Midbrain (tissue), 1 donor: ENCODE measurements at regions not wholly inside any gene's neighbourhood (a gene's known extent, or its start where the extent isn't known, plus 50 kb on each side); places are given as distances from the start of the nearest gene placed in this dataset.

Experiments
- DNase-seq: peaks from one replicate; lab custom pipeline; 2025; lab: John Stamatoyannopoulos, UW

- DNase-seq, result no peak
Observed at GRCh38 chr1:232682248-232682647, 52.3 kb upstream of the SIPA1L2 start.

GRCh38 chr1:232684371-232685105 is 54.6 kb upstream of the SIPA1L2 start:
- DNase-seq, result no peak

DNA sequence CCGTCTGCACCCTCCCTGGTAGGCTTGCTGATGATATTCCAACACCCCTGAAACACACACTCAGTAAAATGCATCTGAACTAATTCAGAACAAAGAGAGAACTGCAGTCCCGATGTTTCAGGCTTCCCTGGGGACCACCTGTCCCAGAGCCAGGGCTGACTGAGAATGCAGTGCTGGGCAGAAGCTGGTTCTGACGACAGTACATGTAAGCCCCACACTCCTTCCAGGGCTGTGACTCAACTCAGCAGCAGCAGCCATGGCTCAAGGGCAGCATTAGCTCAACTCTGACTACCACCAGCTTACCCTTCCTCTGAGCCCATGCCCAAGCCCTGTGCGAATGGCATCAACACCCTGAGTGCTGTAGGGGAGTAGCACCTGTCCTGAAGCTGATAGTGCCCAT is 56.4 kb upstream of the SIPA1L2 start:
- DNase-seq, result no peak

- no peak for DNase-seq
Observed at GRCh38 chr1:232687304-232687703, 57.4 kb upstream of the SIPA1L2 start.

GRCh38 chr1:232687728-232688127 is 57.8 kb upstream of the SIPA1L2 start:
- DNase-seq, result no peak

GRCh38 chr1:232688398-232688797 is 58.5 kb upstream of the SIPA1L2 start:
- DNase-seq, result no peak

DNA sequence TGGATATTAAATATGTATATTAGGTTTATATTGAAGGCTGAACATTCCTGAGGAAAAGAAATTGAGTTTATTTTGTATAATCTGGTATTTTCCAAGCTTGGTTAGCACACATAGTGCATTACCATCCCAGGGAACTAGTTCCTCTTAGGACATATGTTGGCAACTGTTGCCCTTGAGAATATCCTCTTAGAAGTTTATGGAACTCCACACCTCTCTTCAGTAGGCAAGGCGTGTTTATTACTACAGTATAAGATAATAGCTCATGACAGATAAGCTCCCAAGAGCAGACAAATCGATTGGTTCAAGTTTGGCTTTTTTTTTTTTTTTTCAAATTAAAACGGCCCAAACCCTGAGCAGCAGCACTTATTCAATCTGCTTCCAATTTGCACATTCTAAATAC is 59.8 kb upstream of the SIPA1L2 start:
- DNase-seq, result no peak

DNA sequence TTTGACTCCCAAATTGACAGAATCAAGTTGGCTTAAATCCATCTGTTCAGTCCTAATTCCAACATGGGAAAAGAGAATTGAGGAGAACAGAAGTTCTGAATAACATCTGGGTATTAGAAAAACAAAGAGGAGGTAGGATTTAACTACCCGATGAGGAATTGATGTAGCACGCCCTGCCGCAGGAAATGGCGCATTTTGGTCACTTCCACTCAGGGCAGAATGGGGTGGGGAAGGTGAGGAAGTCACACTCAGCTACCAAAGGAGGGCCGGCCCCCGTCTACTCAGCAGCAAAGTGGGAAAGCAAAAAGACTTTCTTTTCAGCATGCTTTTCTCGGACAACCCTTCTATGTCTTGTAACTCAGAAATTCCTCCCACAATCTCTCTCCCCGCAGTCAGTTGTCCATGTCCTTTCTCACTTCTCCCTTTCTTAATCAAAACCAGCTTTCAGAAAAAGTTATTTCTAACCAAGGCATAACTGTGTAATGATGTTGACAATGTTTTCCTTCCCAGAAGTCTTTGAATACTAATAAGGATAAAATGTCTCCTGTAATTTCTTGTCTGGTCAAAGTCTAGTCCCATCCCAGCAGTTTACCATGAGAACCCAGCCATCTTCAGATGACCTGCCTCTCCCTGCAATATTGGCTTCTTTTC is 60.5 kb upstream of the SIPA1L2 start:
- DNase-seq, result no peak

- DNase-seq, result no peak
Observed at GRCh38 chr1:232694475-232694874, 64.5 kb upstream of the SIPA1L2 start.

DNA sequence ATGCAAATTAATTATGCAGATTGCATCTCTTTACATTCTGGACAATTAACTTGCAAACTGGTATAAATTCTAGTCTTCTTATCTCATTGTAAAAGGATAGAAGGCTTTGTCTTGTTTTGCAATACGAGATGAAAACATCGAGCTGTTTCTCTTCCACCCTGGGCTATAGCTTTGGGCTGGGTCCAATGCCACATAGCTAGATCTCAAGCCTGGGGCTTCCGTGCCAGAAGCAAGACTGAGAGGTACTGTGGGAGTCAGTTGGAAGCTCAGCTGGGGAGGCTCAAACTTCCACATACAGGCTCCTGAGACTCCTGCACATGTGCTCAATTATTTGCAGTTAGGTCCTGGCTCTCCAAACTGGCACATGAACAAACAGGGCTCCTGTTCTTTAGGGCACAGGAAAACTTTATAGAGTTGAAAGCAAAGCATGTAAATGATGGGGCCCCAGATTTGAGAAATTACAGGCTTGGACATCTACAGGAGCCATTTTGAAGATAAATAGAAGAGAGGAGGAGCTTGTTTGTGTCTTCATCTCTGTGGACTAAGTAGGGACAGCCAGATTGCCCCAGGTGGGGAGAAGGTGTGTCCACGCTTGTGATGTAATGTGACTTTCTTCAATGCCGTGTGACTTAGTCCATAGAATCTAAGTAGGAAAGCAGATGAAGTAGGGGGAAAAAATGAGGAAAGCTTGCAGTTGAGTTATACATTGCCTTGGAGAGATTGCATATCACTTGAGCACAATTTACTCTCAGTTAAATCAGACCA is 65.9 kb upstream of the SIPA1L2 start:
- no peak for DNase-seq

DNA sequence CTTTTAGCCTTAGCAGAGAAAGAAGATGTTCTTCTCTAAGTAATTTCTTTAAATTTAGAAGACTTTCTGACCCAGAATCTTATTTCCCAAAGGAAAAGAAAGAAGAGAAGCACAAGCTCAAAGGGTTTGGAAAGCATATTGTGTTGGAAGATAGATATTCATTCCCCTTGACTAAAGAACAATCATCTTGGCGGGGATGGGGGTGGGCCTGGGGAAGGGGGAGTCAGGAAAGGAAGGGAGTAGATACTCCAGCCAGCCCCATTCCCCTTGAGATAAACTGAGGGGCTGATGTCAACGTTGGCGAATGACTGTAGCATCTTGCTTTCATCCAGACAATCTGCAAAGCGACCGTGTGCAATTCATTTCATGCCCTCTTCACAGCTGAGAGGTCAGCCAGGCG is 66.5 kb upstream of the SIPA1L2 start:
- DNase-seq, result no peak

- no peak for DNase-seq
Observed at GRCh38 chr1:232697187-232697822, 67.4 kb upstream of the SIPA1L2 start.

DNA sequence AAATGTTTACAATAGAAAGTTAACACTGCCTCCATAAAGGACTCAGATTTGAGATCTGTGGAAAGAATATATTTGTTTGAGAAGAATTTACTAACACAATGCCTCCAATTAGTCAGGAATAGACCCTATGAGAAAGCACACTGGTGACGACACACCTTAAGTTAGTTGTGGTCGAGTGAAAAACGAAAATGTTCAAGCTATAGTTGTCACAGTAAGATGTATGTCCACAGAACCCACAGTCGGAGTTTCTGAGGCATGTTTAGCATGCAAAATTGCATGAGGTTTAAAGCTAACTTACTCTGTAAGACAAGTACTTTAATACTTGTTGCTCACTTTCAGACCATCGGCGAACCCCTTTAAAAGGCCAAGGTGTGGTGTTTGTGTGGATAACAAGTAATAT is 69.9 kb upstream of the SIPA1L2 start:
- no peak for DNase-seq

GRCh38 chr1:232702911-232703310 is 73.0 kb upstream of the SIPA1L2 start:
- no peak for DNase-seq

GRCh38 chr1:232704256-232704655 is 74.3 kb upstream of the SIPA1L2 start:
- no peak for DNase-seq

- peak; percentile 17 for DNase-seq
Observed at GRCh38 chr1:232704694-232705680, 75.1 kb upstream of the SIPA1L2 start.

DNA sequence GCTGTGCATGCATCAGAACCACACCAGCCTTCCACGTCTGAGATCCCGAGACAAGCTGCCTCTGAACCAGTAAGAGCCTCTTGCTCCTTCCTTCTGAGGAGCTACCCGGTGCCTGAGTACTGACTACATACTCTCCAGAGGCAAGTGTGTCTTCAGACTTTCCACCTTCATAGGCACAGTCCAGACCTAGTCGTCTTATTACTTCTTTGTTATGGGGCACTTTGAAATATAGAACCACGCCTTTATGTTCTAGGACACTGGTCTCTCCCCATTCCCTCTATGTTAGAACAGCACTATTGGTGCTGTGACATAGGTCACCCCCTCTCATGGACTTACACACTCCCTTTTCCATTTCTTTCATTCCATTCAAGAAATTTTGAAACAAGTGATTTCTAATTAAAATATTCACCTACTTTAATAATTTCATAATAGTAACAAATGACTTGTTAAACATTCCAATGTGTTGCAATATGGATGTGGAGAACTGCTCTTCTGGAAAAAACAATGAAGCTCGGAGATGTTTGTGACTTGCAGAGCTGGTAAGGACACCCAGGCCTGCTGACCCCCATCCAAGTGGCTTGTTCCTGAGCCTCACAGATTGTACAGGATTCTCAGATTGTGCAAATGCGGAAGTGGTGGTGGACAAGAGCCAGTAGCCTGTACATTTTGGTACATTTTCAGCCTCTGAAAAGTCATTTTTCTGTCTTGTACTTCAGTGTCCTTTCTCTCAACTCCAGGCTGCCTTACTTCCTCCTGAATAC is 76.1 kb upstream of the SIPA1L2 start:
- no peak for DNase-seq

GRCh38 chr1:232707142-232707541 is 77.2 kb upstream of the SIPA1L2 start:
- DNase-seq, result no peak

DNA sequence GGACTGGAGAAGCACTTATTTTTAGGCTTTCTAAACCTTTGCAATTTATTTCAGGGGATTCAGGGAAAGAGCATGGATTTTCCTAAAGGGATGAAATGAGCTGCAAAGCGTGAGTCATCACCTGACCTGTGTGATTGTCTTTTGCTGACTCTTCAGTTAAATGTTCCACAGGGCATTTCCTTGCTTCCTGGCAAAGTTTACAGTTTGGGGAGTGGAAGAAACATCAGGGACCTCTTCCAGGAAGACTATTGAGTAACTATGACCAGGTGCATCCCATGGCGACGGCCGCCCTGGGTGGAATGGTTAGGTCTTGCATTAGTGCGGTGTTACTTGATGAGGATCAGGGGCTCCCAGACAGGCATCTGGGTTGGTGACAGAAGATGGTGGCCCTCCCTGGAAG is 79.5 kb upstream of the SIPA1L2 start:
- no peak for DNase-seq

GRCh38 chr1:232711996-232712395 is 82.1 kb upstream of the SIPA1L2 start:
- DNase-seq, result no peak

DNA sequence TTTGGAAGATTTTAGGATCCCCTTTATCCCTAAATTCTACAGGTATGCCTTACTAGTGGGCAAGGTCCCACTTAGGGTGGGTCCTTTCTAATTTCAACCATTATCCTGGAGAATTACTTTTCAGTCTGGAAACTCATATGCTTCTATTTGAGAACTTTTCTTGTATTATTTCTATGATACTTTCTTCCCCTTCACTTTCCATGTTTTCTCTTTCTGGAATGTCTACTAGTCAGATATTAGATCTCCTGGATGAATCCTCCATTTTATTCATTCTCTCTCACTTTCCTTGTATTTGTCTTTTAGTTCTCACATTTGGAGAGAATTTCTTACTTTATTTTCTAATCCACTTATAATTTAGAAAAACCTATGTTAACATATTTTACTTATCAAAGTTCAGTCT is 83.9 kb upstream of the SIPA1L2 start:
- DNase-seq, result no peak
